ENCODE measurements at regions not wholly inside any gene's neighbourhood (a gene's known extent, or its start where the extent isn't known, plus 50 kb on each side); places are given as distances from the start of the nearest gene placed in this dataset.

DNA sequence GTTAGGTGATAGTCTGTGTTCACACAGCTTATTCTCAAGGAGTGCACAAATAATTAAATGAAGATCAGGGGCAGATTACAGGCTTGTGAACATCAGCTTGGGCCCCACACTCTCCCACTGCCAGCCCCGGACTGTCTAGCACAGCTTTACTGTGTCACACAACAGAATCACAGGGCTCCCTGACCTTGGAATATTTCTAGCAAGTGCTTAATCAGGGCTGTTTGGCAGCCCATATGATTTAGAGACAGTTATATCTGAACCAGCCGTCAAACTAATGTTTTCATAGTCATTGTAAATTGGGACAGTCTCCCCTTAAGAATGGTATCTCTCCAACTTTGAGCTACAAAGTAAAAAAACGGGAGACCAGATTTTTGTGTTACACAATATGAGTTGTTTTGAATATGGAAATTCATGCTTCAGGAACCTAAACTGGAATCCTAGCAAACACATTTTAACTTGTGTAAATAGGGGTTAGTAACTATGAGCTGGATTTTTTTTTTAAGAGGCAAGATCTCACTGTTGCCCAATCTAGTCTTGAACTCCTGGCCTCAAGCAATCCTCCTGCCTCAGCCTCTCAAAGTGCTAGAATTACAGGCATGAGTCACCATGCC lies 517.6 kb downstream of the BNC2 start:
- TF ChIP-seq, protein P1, sequence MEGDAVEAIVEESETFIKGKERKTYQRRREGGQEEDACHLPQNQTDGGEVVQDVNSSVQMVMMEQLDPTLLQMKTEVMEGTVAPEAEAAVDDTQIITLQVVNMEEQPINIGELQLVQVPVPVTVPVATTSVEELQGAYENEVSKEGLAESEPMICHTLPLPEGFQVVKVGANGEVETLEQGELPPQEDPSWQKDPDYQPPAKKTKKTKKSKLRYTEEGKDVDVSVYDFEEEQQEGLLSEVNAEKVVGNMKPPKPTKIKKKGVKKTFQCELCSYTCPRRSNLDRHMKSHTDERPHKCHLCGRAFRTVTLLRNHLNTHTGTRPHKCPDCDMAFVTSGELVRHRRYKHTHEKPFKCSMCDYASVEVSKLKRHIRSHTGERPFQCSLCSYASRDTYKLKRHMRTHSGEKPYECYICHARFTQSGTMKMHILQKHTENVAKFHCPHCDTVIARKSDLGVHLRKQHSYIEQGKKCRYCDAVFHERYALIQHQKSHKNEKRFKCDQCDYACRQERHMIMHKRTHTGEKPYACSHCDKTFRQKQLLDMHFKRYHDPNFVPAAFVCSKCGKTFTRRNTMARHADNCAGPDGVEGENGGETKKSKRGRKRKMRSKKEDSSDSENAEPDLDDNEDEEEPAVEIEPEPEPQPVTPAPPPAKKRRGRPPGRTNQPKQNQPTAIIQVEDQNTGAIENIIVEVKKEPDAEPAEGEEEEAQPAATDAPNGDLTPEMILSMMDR (optimal IDR thresholded peaks at IDR 0.05 in 1 of 3, IDR thresholded peaks at IDR 0.05 in 1 of 3, conservative IDR thresholded peaks at IDR 0.05 in 1 of 3; ENCODE audit: extremely low read depth in 1 of 3, insufficient read depth in 2 of 3, low read length in 3 of 3) = no peak
- no peak for TF ChIP-seq EZH2 (IDR thresholded peaks at IDR 0.05; ENCODE audit: low read length)
